K562 (cell line): ENCODE measurements at regions not wholly inside any gene's neighbourhood (a gene's known extent, or its start where the extent isn't known, plus 50 kb on each side); places are given as distances from the start of the nearest gene placed in this dataset.

ENCODE experiments used
- ATAC-seq: fragments of 200-7000 bp; cut with Tn5 transposase; 3 replicates; pipeline ENCODE4 v1.9.1; 2020; ENCODE audit warnings: moderate library complexity
- BruUV-seq: library from RNA; stranded (reverse); fragments of 400-500 nt; replicated peaks from 2 replicates; lab custom pipeline; 2021; lab: Mats Ljungman, UMichigan
- CTCF ChIA-PET: fragments of 300-600 bp; formaldehyde crosslinking; extraction: SDS; loops from one replicate; lab custom pipeline; 2021; ENCODE audit warnings: low intra/inter-chr PET ratio; lab: Yijun Ruan, JAX
- POLR2A ChIA-PET: fragments of 300-600, 350-650 bp; sonication (Branson Sonifier 250); formaldehyde crosslinking; extraction: SDS; loops from one replicate; lab custom pipeline; 2021; ENCODE audit warnings: antibody characterized with exemption, inconsistent platforms; lab: Yijun Ruan, JAX
- DNase-seq, 4 experiments: peaks; one replicate each; pipeline versions ENCODE4 v3.0.0 to v3.0.0-alpha.2; 2011 to 2018; ENCODE audit warnings: low spot score in 3 of 4, mixed read lengths in 3 of 4; ENCODE audit errors: extremely low read depth in 1 of 4
- FAIRE-seq: peaks from 2 replicates; lab custom pipeline; 2011; peaks lifted over from hg19 to GRCh38; lab: Jason Lieb, UNC
- H2AFZ ChIP-seq: 2 replicates; pipeline ENCODE4 v1.6.0; 2011; ENCODE audit warnings: low read depth, low read length, control low read depth, inconsistent platforms
- H3K27ac ChIP-seq: fragments of 200-600 bp; 3 replicates; pipeline ENCODE4 v1.8.0; 2011; ENCODE audit warnings: low read depth, mild to moderate bottlenecking, control low read depth, inconsistent platforms, low read length, moderate library complexity, mixed read lengths; ENCODE audit errors: extremely low read depth
- H3K27me3 ChIP-seq, 2 experiments: fragments of 300-600 bp in 1 of 2; 2 replicates in 1 of 2; 3 replicates in 1 of 2; pipeline versions ENCODE4 v1.6.0 to v1.8.0; 2011; ENCODE audit warnings: inconsistent platforms in 2 of 2, low read length in 2 of 2, mild to moderate bottlenecking in 1 of 2, mixed read lengths in 1 of 2, moderate library complexity in 1 of 2; ENCODE audit not compliant: control insufficient read depth in 2 of 2, insufficient read depth in 2 of 2
- H3K36me3 ChIP-seq: fragments of 300-600 bp; 3 replicates; pipeline ENCODE4 v1.8.0; 2011; ENCODE audit warnings: mild to moderate bottlenecking, low read length, inconsistent platforms; ENCODE audit not compliant: control insufficient read depth, insufficient read depth
- H3K4me1 ChIP-seq, 2 experiments: fragments of 200-600 bp in 1 of 2; replicated peaks in 1 of 2; 2 replicates in 1 of 2; 3 replicates in 1 of 2; pipeline versions ENCODE4 v1.5.1 to v1.8.0; 2011; ENCODE audit warnings: inconsistent platforms in 2 of 2, low read length in 2 of 2, mild to moderate bottlenecking in 1 of 2, mixed read lengths in 1 of 2, moderate library complexity in 1 of 2; ENCODE audit not compliant: control insufficient read depth in 2 of 2, insufficient read depth in 2 of 2
- H3K4me2 ChIP-seq: 2 replicates; pipeline ENCODE4 v1.6.1; 2011; ENCODE audit warnings: low read length, control low read depth, inconsistent platforms, mixed read lengths; ENCODE audit not compliant: insufficient read depth
- H3K4me3 ChIP-seq: fragments of 200-600 bp; sonication (generic), shearing (Covaris generic); 2 replicates; pipeline ENCODE4 v1.5.1; 2016; ENCODE audit warnings: control low read depth, inconsistent platforms
- H3K79me2 ChIP-seq: fragments of 200-600 bp; 3 replicates; pipeline ENCODE4 v1.8.0; 2011; ENCODE audit warnings: low read length, inconsistent platforms; ENCODE audit not compliant: control insufficient read depth, insufficient read depth
- H3K9ac ChIP-seq, 2 experiments: 2 replicates each; pipeline versions ENCODE4 v1.6.0 to v1.6.1; 2011; ENCODE audit warnings: low read depth in 2 of 2, low read length in 2 of 2, control low read depth in 1 of 2, inconsistent platforms in 1 of 2, mild to moderate bottlenecking in 1 of 2, mixed read lengths in 1 of 2; ENCODE audit not compliant: insufficient read depth in 1 of 2
- H3K9me1 ChIP-seq: one replicate; pipeline ENCODE4 v1.6.0; 2011; ENCODE audit warnings: inconsistent platforms, mild to moderate bottlenecking, low read length, moderate library complexity; ENCODE audit not compliant: control insufficient read depth, insufficient read depth
- H3K9me3 ChIP-seq: replicated peaks from 2 replicates; pipeline ENCODE4 v1.5.1; 2011; ENCODE audit warnings: low read depth, low read length, inconsistent platforms; ENCODE audit not compliant: control insufficient read depth, insufficient read depth
- H4K20me1 ChIP-seq: replicated peaks from 2 replicates; pipeline ENCODE4 v1.6.1; 2011; ENCODE audit warnings: low read length, inconsistent platforms, mixed read lengths; ENCODE audit not compliant: control insufficient read depth, insufficient read depth
- FOXK1 ChIP-seq: sonication (generic); formaldehyde crosslinking; IDR thresholded peaks from 2 replicates; pipeline ENCODE4 v1.8.0; 2022; ENCODE audit warnings: missing genetic modification reagents, mild to moderate bottlenecking, borderline replicate concordance
- KAT8 ChIP-seq: fragments of 450-650 bp; IDR thresholded peaks from 2 replicates; pipeline ENCODE4 v1.6.1; 2016; ENCODE audit warnings: low read depth, mild to moderate bottlenecking
- PML ChIP-seq: IDR thresholded peaks from 2 replicates; pipeline ENCODE4 v1.6.1; 2012; ENCODE audit warnings: low read length, inconsistent platforms
- SLC30A9 ChIP-seq: fragments of 250-450 bp; sonication (Bioruptor Pico); IDR thresholded peaks from 2 replicates; pipeline ENCODE4 v1.8.0; 2022; ENCODE audit warnings: mild to moderate bottlenecking, moderate library complexity
- TGIF2 ChIP-seq: sonication (generic); formaldehyde crosslinking; IDR thresholded peaks from 2 replicates; pipeline ENCODE4 v1.8.1; 2022; ENCODE audit warnings: mild to moderate bottlenecking, missing genetic modification reagents, moderate library complexity
- ZFPM2 ChIP-seq: fragments of 250-450 bp; sonication (Bioruptor Pico); IDR thresholded peaks from 2 replicates; pipeline ENCODE4 v1.5.1; 2022; ENCODE audit warnings: mild to moderate bottlenecking
- ZNF324 ChIP-seq: fragments of 250-450 bp; sonication (Bioruptor Pico); IDR thresholded peaks from 2 replicates; pipeline ENCODE4 v1.4.0; 2020; ENCODE audit warnings: mild to moderate bottlenecking
- WGBS: fragments of 100-300 bp; shearing (Covaris generic); methylation state at CpG from one replicate; pipeline ENCODE4 v1.1.6; 2016; ENCODE audit warnings: low coverage, mixed read lengths; ENCODE audit not compliant: insufficient coverage; ENCODE audit errors: missing lambda C conversion rate; 5-methylcytosine and 5-hydroxymethylcytosine counted together
- in situ Hi-C: fragments of 300-500 bp; cut with MboI; formaldehyde crosslinking; loops from 4 replicates; pipeline ENCODE4 v1.15.0; 2018; ENCODE audit warnings: inconsistent platforms, mixed read lengths
- intact Hi-C: fragments of 100-400 bp; cut with micrococcal nuclease; formaldehyde crosslinking; loops from 2 replicates; pipeline ENCODE4 v1.14.2; 2022
- TF ChIP-seq, protein P1 (sequence below): sonication (generic); formaldehyde crosslinking; IDR thresholded peaks from 2 replicates; pipeline ENCODE4 v1.8.0; 2023; ENCODE audit warnings: mild to moderate bottlenecking, missing genetic modification reagents

- WGBS = 2% methylated on average over 3 of the region's 3 CpGs
Observed at GRCh38 chr18:22737054-22737453, 196.1 kb upstream of the RBBP8 start.

More at GRCh38 chr18:22737054-22737453, 196.1 kb upstream of the RBBP8 start:
- intact Hi-C loops (no loop called here), in situ Hi-C loops (no loop called here)
- no peak overlapping the region for H3K9ac ChIP-seq
- ChIA-PET CTCF (no interaction called here), POLR2A (interaction anchor here (0.9 kb wide), 1 partner anchor 113 kb away, joined by 3 read pairs; no protein-coding TSS in a partner anchor)
- TF ChIP-seq TGIF2 (no peak), SLC30A9 (CRISPR knock-in tag) (no peak), FOXK1 (CRISPR knock-in tag) (no peak), PML (no peak), ZFPM2 (CRISPR knock-in tag) (no peak), ZNF324 (no peak), KAT8 (no peak)
- TF ChIP-seq, protein P1, sequence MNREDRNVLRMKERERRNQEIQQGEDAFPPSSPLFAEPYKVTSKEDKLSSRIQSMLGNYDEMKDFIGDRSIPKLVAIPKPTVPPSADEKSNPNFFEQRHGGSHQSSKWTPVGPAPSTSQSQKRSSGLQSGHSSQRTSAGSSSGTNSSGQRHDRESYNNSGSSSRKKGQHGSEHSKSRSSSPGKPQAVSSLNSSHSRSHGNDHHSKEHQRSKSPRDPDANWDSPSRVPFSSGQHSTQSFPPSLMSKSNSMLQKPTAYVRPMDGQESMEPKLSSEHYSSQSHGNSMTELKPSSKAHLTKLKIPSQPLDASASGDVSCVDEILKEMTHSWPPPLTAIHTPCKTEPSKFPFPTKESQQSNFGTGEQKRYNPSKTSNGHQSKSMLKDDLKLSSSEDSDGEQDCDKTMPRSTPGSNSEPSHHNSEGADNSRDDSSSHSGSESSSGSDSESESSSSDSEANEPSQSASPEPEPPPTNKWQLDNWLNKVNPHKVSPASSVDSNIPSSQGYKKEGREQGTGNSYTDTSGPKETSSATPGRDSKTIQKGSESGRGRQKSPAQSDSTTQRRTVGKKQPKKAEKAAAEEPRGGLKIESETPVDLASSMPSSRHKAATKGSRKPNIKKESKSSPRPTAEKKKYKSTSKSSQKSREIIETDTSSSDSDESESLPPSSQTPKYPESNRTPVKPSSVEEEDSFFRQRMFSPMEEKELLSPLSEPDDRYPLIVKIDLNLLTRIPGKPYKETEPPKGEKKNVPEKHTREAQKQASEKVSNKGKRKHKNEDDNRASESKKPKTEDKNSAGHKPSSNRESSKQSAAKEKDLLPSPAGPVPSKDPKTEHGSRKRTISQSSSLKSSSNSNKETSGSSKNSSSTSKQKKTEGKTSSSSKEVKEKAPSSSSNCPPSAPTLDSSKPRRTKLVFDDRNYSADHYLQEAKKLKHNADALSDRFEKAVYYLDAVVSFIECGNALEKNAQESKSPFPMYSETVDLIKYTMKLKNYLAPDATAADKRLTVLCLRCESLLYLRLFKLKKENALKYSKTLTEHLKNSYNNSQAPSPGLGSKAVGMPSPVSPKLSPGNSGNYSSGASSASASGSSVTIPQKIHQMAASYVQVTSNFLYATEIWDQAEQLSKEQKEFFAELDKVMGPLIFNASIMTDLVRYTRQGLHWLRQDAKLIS = no peak
- no peak overlapping the region for H3K4me3 ChIP-seq
- DNase-seq = no peak
- no peaks in the 10 kb centered on the region for H3K9me1 ChIP-seq
- H3K4me2 ChIP-seq = no peak overlapping the region
- ATAC-seq = no peak
- no peaks in the 10 kb centered on the region for H3K79me2 ChIP-seq
- no peak for FAIRE-seq
- no peaks in the 10 kb centered on the region for H3K4me1 ChIP-seq
- no peak overlapping the region for H2AFZ ChIP-seq
- no peak overlapping the region for H3K27ac ChIP-seq
- no peaks in the 10 kb centered on the region for H4K20me1 ChIP-seq
- BruUV-seq = no TSS peak
- no peaks in the 10 kb centered on the region for H3K9me3 ChIP-seq
- no peaks in the 10 kb centered on the region for H3K36me3 ChIP-seq
- no peaks in the 10 kb centered on the region for H3K27me3 ChIP-seq
